ENCODE measurements at regions not wholly inside any gene's neighbourhood (a gene's known extent, or its start where the extent isn't known, plus 50 kb on each side); places are given as distances from the start of the nearest gene placed in this dataset.

GRCh38 chr2:219844401-219845091 is 217.1 kb downstream of the SLC4A3 start:
- TF ChIP-seq SUZ12 (IDR thresholded peaks at IDR 0.05), result no peak
- TF ChIP-seq HDGF (IDR thresholded peaks at IDR 0.05; ENCODE audit: borderline replicate concordance), result no peak
- TF ChIP-seq FOXA1 (IDR thresholded peaks at IDR 0.05), result no peak
- TF ChIP-seq SP1 (IDR thresholded peaks at IDR 0.05), result no peak
- TF ChIP-seq ZNF384 (IDR thresholded peaks at IDR 0.05), result no peak
- no peak for TF ChIP-seq FOXM1 (IDR thresholded peaks at IDR 0.05; ENCODE audit: borderline replicate concordance)

Measured in HEK293T (cell line).